NCI-H1048 (cell line): ENCODE measurements at regions not wholly inside any gene's neighbourhood (a gene's known extent, or its start where the extent isn't known, plus 50 kb on each side); places are given as distances from the start of the nearest gene placed in this dataset.
"Not testable (repeated sequence)": the region's sequence is repeated elsewhere in the genome, so short reads cannot be mapped to it uniquely, and the experiment has no call there.

Experiments
- DNase-seq: peaks from one replicate; lab custom pipeline; 2025; lab: John Stamatoyannopoulos, UW

GRCh38 chr9:80755586-80755985, 933.8 kb downstream of the TLE1 start:
- no peak for DNase-seq

DNA sequence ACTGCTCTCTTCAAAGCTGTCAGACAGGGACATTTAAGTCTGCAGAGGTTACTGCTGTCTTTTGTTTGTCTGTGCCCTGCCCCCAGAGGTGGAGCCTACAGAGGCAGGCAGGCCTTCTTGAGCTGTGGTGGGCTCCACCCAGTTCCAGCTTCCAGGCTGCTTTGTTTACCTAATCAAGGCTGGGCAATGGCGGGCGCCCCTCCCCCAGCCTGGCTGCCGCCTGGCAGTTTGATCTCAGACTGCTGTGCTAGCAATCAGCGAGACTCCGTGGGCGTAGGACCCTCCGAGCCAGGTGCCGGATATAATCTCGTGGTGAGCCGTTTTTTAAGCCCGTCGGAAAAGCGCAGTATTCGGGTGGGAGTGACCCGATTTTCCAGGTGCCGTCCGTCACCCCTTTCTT, 942.3 kb downstream of the TLE1 start:
- not testable (repeated sequence) for DNase-seq

DNA sequence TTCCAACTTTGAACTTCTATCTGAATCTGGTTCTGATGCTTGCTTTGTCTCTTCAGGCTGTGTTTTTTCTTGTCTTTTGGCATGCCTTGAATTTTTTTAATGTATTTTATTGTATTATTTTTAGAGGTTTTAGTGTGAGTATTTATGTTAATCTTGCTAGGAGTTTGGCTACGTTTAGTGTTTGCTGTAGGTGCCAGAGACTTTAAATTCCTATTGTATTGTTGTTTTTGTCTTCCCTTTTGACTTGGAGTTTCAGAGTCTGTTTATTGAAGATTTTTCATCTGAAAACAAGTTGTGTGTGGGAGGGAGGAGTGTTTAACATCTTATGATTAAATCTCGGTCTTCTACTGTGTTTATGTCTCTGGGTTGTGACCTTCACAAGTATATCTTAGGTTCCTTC, 956.8 kb downstream of the TLE1 start:
- DNase-seq, result no peak

- no peak for DNase-seq
Observed at GRCh38 chr9:80720579-80720978, 968.8 kb downstream of the TLE1 start.

GRCh38 chr9:80707120-80707519, 982.2 kb downstream of the TLE1 start:
- DNase-seq, result no peak

- DNase-seq, result no peak
Observed at GRCh38 chr9:80701061-80701460, 988.3 kb downstream of the TLE1 start.

- DNase-seq, result peak; percentile 71
Observed at GRCh38 chr9:80699511-80699998, 989.8 kb downstream of the TLE1 start.

DNA sequence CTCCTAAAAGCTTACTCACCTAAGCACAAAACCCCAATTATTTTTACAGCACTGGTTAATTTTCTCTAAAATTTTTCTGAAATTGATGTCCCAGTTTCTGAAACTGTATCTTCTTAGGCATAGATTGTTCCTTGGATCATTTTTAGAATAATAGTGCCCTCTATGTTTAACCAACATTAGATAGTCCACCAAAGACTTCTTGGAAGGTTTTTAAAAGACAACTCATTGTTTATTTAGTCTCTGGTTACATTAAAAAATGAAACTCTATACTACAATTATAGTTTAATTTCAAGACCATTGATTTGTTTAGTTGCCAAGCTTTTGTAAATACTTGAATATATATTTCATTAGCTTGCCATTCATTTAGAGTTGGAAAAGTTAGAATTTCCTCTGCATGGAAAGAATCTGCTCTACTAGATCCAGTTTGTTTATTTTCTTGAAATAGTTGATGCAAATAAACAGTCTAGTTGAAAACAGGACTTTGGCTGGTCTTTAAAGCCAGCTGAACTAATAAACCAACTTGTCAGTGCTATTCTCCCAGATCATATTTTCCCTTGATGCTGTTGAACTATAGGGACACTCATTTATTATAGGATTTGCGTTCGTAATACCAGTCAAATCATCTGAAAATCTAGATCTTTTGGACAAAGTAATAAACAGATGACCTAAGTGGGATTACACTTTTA, 990.5 kb downstream of the TLE1 start:
- DNase-seq, result no peak

DNA sequence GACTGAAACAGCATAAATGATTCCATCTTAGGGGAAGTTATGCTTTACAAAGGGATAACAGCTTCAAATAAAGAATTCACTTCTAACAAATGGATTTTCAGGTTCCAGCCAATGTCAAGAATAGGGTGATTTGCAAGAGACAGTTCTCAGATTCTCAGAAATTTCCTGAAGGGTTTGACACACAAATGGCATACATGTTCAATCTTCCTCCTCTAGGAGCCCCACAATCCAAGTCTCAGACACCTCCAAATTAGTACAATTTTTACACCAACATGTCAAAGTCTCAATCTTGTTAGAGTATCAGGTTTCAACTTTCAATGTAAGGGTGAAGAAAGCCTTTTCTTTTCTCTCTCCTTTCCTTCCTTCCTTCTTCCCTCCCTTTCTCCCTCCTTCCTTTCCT, 996.6 kb downstream of the TLE1 start:
- no peak for DNase-seq

GRCh38 chr9:80691229-80691628, 998.1 kb downstream of the TLE1 start:
- no peak for DNase-seq

GRCh38 chr9:80690349-80690939, 998.9 kb downstream of the TLE1 start:
- DNase-seq, result no peak

DNA sequence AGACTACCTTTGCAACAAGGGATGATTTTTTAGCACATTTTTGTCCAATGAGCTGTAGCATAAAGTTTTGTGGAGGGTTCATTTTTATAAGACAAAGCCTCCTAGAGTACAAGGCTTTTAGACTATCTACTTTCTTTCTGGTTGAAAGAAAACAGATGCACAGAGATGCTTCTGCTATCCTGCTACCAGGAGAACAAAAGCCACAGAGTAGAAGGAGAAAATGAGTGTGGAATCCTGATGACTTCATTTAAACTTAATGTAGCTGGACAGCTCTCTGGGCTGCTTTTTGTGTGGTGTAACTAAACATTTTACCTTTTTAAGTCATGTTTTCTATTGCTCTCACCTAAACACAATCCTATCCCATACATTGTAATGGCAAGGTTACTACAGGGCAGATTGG, 1009.4 kb downstream of the TLE1 start:
- no peak for DNase-seq

GRCh38 chr9:80678906-80679305, 1010.4 kb downstream of the TLE1 start:
- no peak for DNase-seq

GRCh38 chr9:80673496-80673895, 1015.9 kb downstream of the TLE1 start:
- DNase-seq, result no peak

DNA sequence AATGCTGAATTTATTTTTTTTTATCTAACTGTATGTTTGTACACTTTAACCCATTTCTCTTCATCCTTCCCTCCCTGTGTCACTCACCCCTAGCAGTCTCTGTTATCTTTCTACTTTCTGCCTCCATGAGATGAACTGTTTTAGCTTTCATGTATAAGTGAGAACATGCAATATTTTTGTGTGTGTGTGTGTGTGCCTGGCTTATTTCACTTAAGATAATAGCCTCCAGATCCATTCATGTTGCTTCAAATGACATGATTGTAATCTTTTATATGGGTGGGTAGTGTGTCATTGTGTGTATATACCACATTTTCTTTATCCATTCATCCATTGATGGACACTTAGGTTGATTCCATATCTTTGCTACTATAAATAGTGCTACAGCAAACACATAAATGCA, 1023.9 kb downstream of the TLE1 start:
- no peak for DNase-seq

GRCh38 chr9:80664327-80665210, 1024.8 kb downstream of the TLE1 start:
- DNase-seq, result no peak

DNA sequence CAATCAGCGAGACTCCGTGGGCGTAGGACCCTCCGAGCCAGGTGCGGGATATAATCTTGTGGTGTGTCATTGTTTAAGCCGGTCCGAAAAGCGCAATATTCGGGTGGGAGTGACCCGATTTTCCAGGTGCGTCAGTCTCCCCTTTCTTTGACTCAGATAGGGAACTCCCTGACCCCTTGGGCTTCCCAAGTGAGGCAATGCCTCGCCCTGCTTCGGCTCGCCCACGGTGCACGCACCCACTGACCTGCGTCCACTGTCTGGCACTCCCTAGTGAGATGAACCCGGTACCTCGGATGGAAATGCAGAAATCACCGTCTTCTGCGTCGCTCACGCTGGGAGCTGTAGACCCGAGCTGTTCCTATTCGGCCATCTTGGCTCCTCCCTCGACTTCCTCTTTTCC, 1029.6 kb downstream of the TLE1 start:
- not testable (repeated sequence) for DNase-seq

DNA sequence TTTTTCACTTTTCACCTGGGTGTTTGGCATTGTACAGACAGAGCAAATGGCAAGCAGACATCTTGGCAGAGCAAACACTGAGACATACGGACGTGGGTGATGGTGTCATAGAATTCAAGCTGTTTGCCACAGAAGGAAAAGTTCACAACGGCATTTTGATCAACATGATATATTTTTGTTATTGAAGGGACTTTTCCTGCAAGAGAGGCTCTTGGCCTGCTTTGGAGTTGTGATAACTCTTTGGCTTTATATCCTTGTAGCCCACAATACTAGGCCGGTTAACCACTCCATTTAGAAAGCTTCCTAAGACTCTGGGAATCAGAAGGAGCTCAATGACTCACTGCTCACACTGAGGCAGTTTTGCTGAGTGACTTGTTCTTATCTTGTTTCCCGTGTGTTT, 1038.3 kb downstream of the TLE1 start:
- no peak for DNase-seq

GRCh38 chr9:80649496-80649895, 1039.9 kb downstream of the TLE1 start:
- no peak for DNase-seq

GRCh38 chr9:80649001-80649420, 1040.3 kb downstream of the TLE1 start:
- no peak for DNase-seq

- no peak for DNase-seq
Observed at GRCh38 chr9:80648336-80648735, 1041.0 kb downstream of the TLE1 start.

DNA sequence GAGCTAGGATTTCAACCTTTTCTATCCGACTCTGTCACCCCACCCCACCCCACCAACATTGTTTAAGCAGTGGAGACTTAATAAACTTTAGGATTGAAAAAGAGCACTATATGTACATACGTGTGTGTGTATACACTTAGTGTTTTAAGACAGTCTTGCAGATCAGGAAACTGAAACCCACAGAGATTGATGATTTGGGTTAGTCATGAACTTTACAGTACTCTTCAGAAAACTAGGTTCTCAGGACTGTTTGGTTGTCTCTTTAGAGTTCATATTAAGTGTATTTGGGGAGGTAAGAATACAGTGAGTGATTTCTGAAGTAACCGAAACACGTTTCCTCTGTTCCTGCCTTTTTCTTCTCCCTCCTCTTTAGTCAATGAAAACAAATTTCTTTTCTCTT, 1043.1 kb downstream of the TLE1 start:
- DNase-seq, result no peak

- DNase-seq, result no peak
Observed at GRCh38 chr9:80644044-80644443, 1045.3 kb downstream of the TLE1 start.
